K562 (cell line): ENCODE measurements at regions not wholly inside any gene's neighbourhood (a gene's known extent, or its start where the extent isn't known, plus 50 kb on each side); places are given as distances from the start of the nearest gene placed in this dataset.

Source experiments
- ATAC-seq: fragments of 200-7000 bp; cut with Tn5 transposase; 3 replicates; pipeline ENCODE4 v1.9.1; 2020; ENCODE audit warnings: moderate library complexity
- BruUV-seq: library from RNA; stranded (reverse); fragments of 400-500 nt; replicated peaks from 2 replicates; lab custom pipeline; 2021; lab: Mats Ljungman, UMichigan
- CTCF ChIA-PET: fragments of 300-600 bp; formaldehyde crosslinking; extraction: SDS; loops from one replicate; lab custom pipeline; 2021; ENCODE audit warnings: low intra/inter-chr PET ratio; lab: Yijun Ruan, JAX
- POLR2A ChIA-PET: fragments of 300-600, 350-650 bp; sonication (Branson Sonifier 250); formaldehyde crosslinking; extraction: SDS; loops from one replicate; lab custom pipeline; 2021; ENCODE audit warnings: antibody characterized with exemption, inconsistent platforms; lab: Yijun Ruan, JAX
- DNase-seq, 4 experiments: peaks; one replicate each; pipeline versions ENCODE4 v3.0.0 to v3.0.0-alpha.2; 2011 to 2018; ENCODE audit warnings: low spot score in 3 of 4, mixed read lengths in 3 of 4; ENCODE audit errors: extremely low read depth in 1 of 4
- FAIRE-seq: peaks from 2 replicates; lab custom pipeline; 2011; peaks lifted over from hg19 to GRCh38; lab: Jason Lieb, UNC
- H2AFZ ChIP-seq: 2 replicates; pipeline ENCODE4 v1.6.0; 2011; ENCODE audit warnings: low read depth, low read length, control low read depth, inconsistent platforms
- H3K27ac ChIP-seq: fragments of 200-600 bp; 3 replicates; pipeline ENCODE4 v1.8.0; 2011; ENCODE audit warnings: low read depth, mild to moderate bottlenecking, control low read depth, inconsistent platforms, low read length, moderate library complexity, mixed read lengths; ENCODE audit errors: extremely low read depth
- H3K27me3 ChIP-seq, 2 experiments: fragments of 300-600 bp in 1 of 2; 2 replicates in 1 of 2; 3 replicates in 1 of 2; pipeline versions ENCODE4 v1.6.0 to v1.8.0; 2011; ENCODE audit warnings: inconsistent platforms in 2 of 2, low read length in 2 of 2, mild to moderate bottlenecking in 1 of 2, mixed read lengths in 1 of 2, moderate library complexity in 1 of 2; ENCODE audit not compliant: control insufficient read depth in 2 of 2, insufficient read depth in 2 of 2
- H3K36me3 ChIP-seq: fragments of 300-600 bp; 3 replicates; pipeline ENCODE4 v1.8.0; 2011; ENCODE audit warnings: mild to moderate bottlenecking, low read length, inconsistent platforms; ENCODE audit not compliant: control insufficient read depth, insufficient read depth
- H3K4me1 ChIP-seq, 2 experiments: fragments of 200-600 bp in 1 of 2; replicated peaks in 1 of 2; 2 replicates in 1 of 2; 3 replicates in 1 of 2; pipeline versions ENCODE4 v1.5.1 to v1.8.0; 2011; ENCODE audit warnings: inconsistent platforms in 2 of 2, low read length in 2 of 2, mild to moderate bottlenecking in 1 of 2, mixed read lengths in 1 of 2, moderate library complexity in 1 of 2; ENCODE audit not compliant: control insufficient read depth in 2 of 2, insufficient read depth in 2 of 2
- H3K4me2 ChIP-seq: 2 replicates; pipeline ENCODE4 v1.6.1; 2011; ENCODE audit warnings: low read length, control low read depth, inconsistent platforms, mixed read lengths; ENCODE audit not compliant: insufficient read depth
- H3K4me3 ChIP-seq: fragments of 200-600 bp; sonication (generic), shearing (Covaris generic); 2 replicates; pipeline ENCODE4 v1.5.1; 2016; ENCODE audit warnings: control low read depth, inconsistent platforms
- H3K79me2 ChIP-seq: fragments of 200-600 bp; 3 replicates; pipeline ENCODE4 v1.8.0; 2011; ENCODE audit warnings: low read length, inconsistent platforms; ENCODE audit not compliant: control insufficient read depth, insufficient read depth
- H3K9ac ChIP-seq, 2 experiments: 2 replicates each; pipeline versions ENCODE4 v1.6.0 to v1.6.1; 2011; ENCODE audit warnings: low read depth in 2 of 2, low read length in 2 of 2, control low read depth in 1 of 2, inconsistent platforms in 1 of 2, mild to moderate bottlenecking in 1 of 2, mixed read lengths in 1 of 2; ENCODE audit not compliant: insufficient read depth in 1 of 2
- H3K9me1 ChIP-seq: one replicate; pipeline ENCODE4 v1.6.0; 2011; ENCODE audit warnings: inconsistent platforms, mild to moderate bottlenecking, low read length, moderate library complexity; ENCODE audit not compliant: control insufficient read depth, insufficient read depth
- H3K9me3 ChIP-seq: replicated peaks from 2 replicates; pipeline ENCODE4 v1.5.1; 2011; ENCODE audit warnings: low read depth, low read length, inconsistent platforms; ENCODE audit not compliant: control insufficient read depth, insufficient read depth
- H4K20me1 ChIP-seq: replicated peaks from 2 replicates; pipeline ENCODE4 v1.6.1; 2011; ENCODE audit warnings: low read length, inconsistent platforms, mixed read lengths; ENCODE audit not compliant: control insufficient read depth, insufficient read depth
- ETS2 ChIP-seq: IDR thresholded peaks from 2 replicates; pipeline ENCODE4 v1.6.1; 2016; ENCODE audit warnings: borderline replicate concordance, missing genetic modification characterization, mild to moderate bottlenecking, moderate library complexity, missing compliant biosample characterization; ENCODE audit not compliant: poor library complexity, severe bottlenecking
- TFAM ChIP-seq: fragments of 250-450 bp; sonication (Bioruptor Pico); conservative IDR thresholded peaks from 2 replicates; pipeline ENCODE4 v1.5.0; 2021; ENCODE audit warnings: mild to moderate bottlenecking, moderate library complexity
- ZNF507 ChIP-seq: conservative IDR thresholded peaks from 2 replicates; pipeline ENCODE4 v1.6.1; 2017; ENCODE audit warnings: missing genetic modification characterization, missing compliant biosample characterization
- WGBS: fragments of 100-300 bp; shearing (Covaris generic); methylation state at CpG from one replicate; pipeline ENCODE4 v1.1.6; 2016; ENCODE audit warnings: low coverage, mixed read lengths; ENCODE audit not compliant: insufficient coverage; ENCODE audit errors: missing lambda C conversion rate; 5-methylcytosine and 5-hydroxymethylcytosine counted together
- in situ Hi-C: fragments of 300-500 bp; cut with MboI; formaldehyde crosslinking; loops from 4 replicates; pipeline ENCODE4 v1.15.0; 2018; ENCODE audit warnings: inconsistent platforms, mixed read lengths
- intact Hi-C: fragments of 100-400 bp; cut with micrococcal nuclease; formaldehyde crosslinking; loops from 2 replicates; pipeline ENCODE4 v1.14.2; 2022
- TF ChIP-seq, protein P1 (sequence below): fragments of 450-650 bp; formaldehyde crosslinking; IDR thresholded peaks from 2 replicates; pipeline ENCODE4 v1.4.0; 2020; ENCODE audit warnings: mild to moderate bottlenecking, mixed read lengths
- TF ChIP-seq, protein P2 (sequence below), 2 experiments: fragments of 450-650 bp in 1 of 2; IDR thresholded peaks; 2 replicates each; pipeline ENCODE4 v1.6.1; 2011 to 2017; ENCODE audit warnings: low read depth in 2 of 2, antibody characterized with exemption in 1 of 2, borderline replicate concordance in 1 of 2, low read length in 1 of 2, mild to moderate bottlenecking in 1 of 2, mixed read lengths in 1 of 2; ENCODE audit not compliant: control insufficient read depth in 1 of 2

DNA sequence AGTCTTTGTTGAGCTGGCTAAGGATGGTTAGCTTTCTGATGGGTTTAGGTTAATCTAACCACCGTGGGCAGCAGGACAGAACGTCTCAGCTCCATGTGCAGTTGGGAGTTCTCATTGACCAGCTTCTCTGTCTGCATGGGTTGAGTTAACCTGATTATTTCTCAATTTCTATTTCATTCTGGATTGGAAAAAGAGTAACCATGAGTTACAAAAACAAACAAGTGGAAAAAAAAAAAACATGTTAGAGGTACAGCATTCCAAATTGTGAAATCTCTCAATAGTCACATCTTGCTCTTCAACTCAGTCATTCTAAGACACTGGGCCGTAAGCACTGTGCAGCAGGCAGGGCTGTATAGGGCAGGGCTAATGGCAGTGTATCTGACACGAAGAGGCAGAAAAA is 343.7 kb upstream of the KLF4 start (continued):
- TF ChIP-seq TFAM (CRISPR knock-in tag) (no peak), ETS2 (tag) (no peak)
- TF ChIP-seq, protein P1, sequence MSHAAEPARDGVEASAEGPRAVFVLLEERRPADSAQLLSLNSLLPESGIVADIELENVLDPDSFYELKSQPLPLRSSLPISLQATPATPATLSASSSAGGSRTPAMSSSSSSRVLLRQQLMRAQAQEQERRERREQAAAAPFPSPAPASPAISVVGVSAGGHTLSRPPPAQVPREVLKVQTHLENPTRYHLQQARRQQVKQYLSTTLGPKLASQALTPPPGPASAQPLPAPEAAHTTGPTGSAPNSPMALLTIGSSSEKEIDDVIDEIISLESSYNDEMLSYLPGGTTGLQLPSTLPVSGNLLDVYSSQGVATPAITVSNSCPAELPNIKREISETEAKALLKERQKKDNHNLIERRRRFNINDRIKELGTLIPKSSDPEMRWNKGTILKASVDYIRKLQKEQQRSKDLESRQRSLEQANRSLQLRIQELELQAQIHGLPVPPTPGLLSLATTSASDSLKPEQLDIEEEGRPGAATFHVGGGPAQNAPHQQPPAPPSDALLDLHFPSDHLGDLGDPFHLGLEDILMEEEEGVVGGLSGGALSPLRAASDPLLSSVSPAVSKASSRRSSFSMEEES (CRISPR knock-in tag) = no peak
- TF ChIP-seq, protein P2, sequence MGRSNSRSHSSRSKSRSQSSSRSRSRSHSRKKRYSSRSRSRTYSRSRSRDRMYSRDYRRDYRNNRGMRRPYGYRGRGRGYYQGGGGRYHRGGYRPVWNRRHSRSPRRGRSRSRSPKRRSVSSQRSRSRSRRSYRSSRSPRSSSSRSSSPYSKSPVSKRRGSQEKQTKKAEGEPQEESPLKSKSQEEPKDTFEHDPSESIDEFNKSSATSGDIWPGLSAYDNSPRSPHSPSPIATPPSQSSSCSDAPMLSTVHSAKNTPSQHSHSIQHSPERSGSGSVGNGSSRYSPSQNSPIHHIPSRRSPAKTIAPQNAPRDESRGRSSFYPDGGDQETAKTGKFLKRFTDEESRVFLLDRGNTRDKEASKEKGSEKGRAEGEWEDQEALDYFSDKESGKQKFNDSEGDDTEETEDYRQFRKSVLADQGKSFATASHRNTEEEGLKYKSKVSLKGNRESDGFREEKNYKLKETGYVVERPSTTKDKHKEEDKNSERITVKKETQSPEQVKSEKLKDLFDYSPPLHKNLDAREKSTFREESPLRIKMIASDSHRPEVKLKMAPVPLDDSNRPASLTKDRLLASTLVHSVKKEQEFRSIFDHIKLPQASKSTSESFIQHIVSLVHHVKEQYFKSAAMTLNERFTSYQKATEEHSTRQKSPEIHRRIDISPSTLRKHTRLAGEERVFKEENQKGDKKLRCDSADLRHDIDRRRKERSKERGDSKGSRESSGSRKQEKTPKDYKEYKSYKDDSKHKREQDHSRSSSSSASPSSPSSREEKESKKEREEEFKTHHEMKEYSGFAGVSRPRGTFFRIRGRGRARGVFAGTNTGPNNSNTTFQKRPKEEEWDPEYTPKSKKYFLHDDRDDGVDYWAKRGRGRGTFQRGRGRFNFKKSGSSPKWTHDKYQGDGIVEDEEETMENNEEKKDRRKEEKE (IDR thresholded peaks at IDR 0.05; ENCODE audit: borderline replicate concordance in 1 of 2, control insufficient read depth in 1 of 2, low read depth in 2 of 2, low read length in 1 of 2) = no peak

- FAIRE-seq = no peak
- DNase-seq = no peak
- in situ Hi-C loops = no loop called here
- Histone ChIP-seq H3K9me3 (no peaks in the 10 kb centered on the region), H3K27ac (no peak overlapping the region), H3K4me2 (no peak overlapping the region), H3K9me1 (no peaks in the 10 kb centered on the region), H3K36me3 (no peaks in the 10 kb centered on the region), H3K27me3 (peaks cover 23 to 33% of the 10 kb centered on the region in 2 experiments), H4K20me1 (no peaks in the 10 kb centered on the region), H3K9ac (no peak overlapping the region), H3K4me3 (no peak overlapping the region), H2AFZ (no peak overlapping the region)
- ChIA-PET POLR2A (no interaction called here), CTCF (no interaction called here)
- no TSS peak for BruUV-seq
- intact Hi-C loops = no loop called here
- no peak for ATAC-seq
- no peak for TF ChIP-seq ZNF507 (tag)
- TF ChIP-seq, all 486 proteins: peak for 0
- WGBS = 0% methylated on average over 4 of the region's 4 CpGs
- H3K4me1 ChIP-seq = no peaks in the 10 kb centered on the region
- H3K79me2 ChIP-seq = no peaks in the 10 kb centered on the region
Measured at GRCh38 chr9:107832871-107833270, 343.3 kb upstream of the KLF4 start.
